Esophagus squamous epithelium (tissue), 5 donors: ENCODE measurements at regions not wholly inside any gene's neighbourhood (a gene's known extent, or its start where the extent isn't known, plus 50 kb on each side); places are given as distances from the start of the nearest gene placed in this dataset.
"Not testable (repeated sequence)": the region's sequence is repeated elsewhere in the genome, so short reads cannot be mapped to it uniquely, and the experiment has no call there.

Experiments
- DNase-seq: peaks from one replicate; lab custom pipeline; 2025; lab: John Stamatoyannopoulos, UW
- H3K27ac ChIP-seq, 4 donors: fragments of 200-600 bp; sonication (generic); one replicate each; pipeline ENCODE4 v1.5.1; 2016 to 2019; ENCODE audit warnings: mild to moderate bottlenecking in 1 of 4
- H3K27me3 ChIP-seq, 4 donors: fragments of 200-600 bp; sonication (generic); 1 replicate in 3 of 4; 2 replicates in 1 of 4; pipeline versions ENCODE4 v1.5.1 to v1.6.0; 2017 to 2021; ENCODE audit warnings: antibody characterized with exemption in 1 of 4
- H3K36me3 ChIP-seq, 3 donors: fragments of 200-600 bp; sonication (generic); one replicate each; pipeline ENCODE4 v1.5.1; 2016 to 2019
- H3K4me1 ChIP-seq, 3 donors: fragments of 200-600 bp; sonication (generic); one replicate each; pipeline ENCODE4 v1.5.1; 2017 to 2019
- H3K4me3 ChIP-seq, 4 donors: fragments of 200-600 bp; sonication (generic); 1 replicate in 3 of 4; 2 replicates in 1 of 4; pipeline ENCODE4 v1.5.1; 2016 to 2019; ENCODE audit warnings: mild to moderate bottlenecking in 2 of 4, moderate library complexity in 1 of 4
- H3K9me3 ChIP-seq, 3 donors: fragments of 200-600 bp; sonication (generic); one replicate each; pipeline ENCODE4 v1.5.1; 2016 to 2019
- CTCF ChIP-seq, 6 experiments: fragments of 450-650 bp in 4 of 6; fragments of 200-600 bp in 2 of 6; sonication (generic) in 2 of 6; IDR thresholded peaks; one replicate each; pipeline ENCODE4 v1.5.1; 2016 to 2019; ENCODE audit warnings: antibody characterized with exemption in 6 of 6, mild to moderate bottlenecking in 4 of 6, moderate library complexity in 4 of 6
- POLR2A ChIP-seq, 4 donors: fragments of 450-650 bp; IDR thresholded peaks; one replicate each; pipeline ENCODE4 v1.6.1; 2017; ENCODE audit warnings: antibody characterized with exemption in 4 of 4, mild to moderate bottlenecking in 4 of 4, moderate library complexity in 3 of 4
- WGBS, 2 donors: methylation state at CpG; one replicate each; pipeline ENCODE4 v1.1.5; 2018; 5-methylcytosine and 5-hydroxymethylcytosine counted together
- intact Hi-C: fragments of 100-400 bp; cut with DNase I; formaldehyde crosslinking; loops from one replicate; pipeline ENCODE4 v1.15.0; 2022
- donor health status: DM: yes; HTN: yes; CAD: no.

- intact Hi-C loops: no loop called here
These were observed 72.0 kb upstream of the PEG3 start for GRCh38 chr19:56912401-56913112.

GRCh38 chr19:56913113-56913455, 72.6 kb upstream of the PEG3 start:
- H3K27ac ChIP-seq: not testable (repeated sequence)

More at GRCh38 chr19:56912401-56913112, 72.0 kb upstream of the PEG3 start:
- Histone ChIP-seq H3K27ac (no peak overlapping the region), H3K9me3 (peaks cover 0 to 35% (median 0%) of the 10 kb centered on the region in 3 donors), H3K36me3 (no peaks in the 10 kb centered on the region), H3K4me1 (no peaks in the 10 kb centered on the region), H3K27me3 (no peaks in the 10 kb centered on the region), H3K4me3 (no peak overlapping the region)
- no peak for TF ChIP-seq POLR2A (IDR thresholded peaks at IDR 0.05)
- no peak for TF ChIP-seq CTCF (IDR thresholded peaks at IDR 0.05)
- DNase-seq: no peak
- WGBS, 2 donors: 80% methylated on average over 10 of the region's 10 CpGs

GRCh38 chr19:56916528-56916927, 76.0 kb upstream of the PEG3 start:
- no peaks in the 10 kb centered on the region for H3K27me3 ChIP-seq
- H3K9me3 ChIP-seq: peaks cover 0 to 35% (median 0%) of the 10 kb centered on the region in 3 donors
- intact Hi-C loops: no loop called here
- no peak overlapping the region for H3K4me3 ChIP-seq
- TF ChIP-seq CTCF (IDR thresholded peaks at IDR 0.05) (no peak), POLR2A (IDR thresholded peaks at IDR 0.05) (no peak)
- no peaks in the 10 kb centered on the region for H3K4me1 ChIP-seq
- H3K27ac ChIP-seq: no peak overlapping the region
- no peak for DNase-seq
- no peaks in the 10 kb centered on the region for H3K36me3 ChIP-seq
- WGBS, 2 donors: 94% methylated on average over 2 of the region's 2 CpGs

More at GRCh38 chr19:56913113-56913455, 72.6 kb upstream of the PEG3 start:
- H3K9me3 ChIP-seq: peaks cover 0 to 31% (median 0%) of the 10 kb centered on the region in 3 donors
- intact Hi-C loops, H3K36me3 ChIP-seq, H3K27me3 ChIP-seq, H3K4me1 ChIP-seq, DNase-seq, H3K4me3 ChIP-seq: not testable (repeated sequence)
- 53 to 67% methylated on average over 4 of the region's 4 CpGs for WGBS, 2 donors

- no peaks in the 10 kb centered on the region for H3K36me3 ChIP-seq
- DNase-seq: no peak
- no peaks in the 10 kb centered on the region for H3K4me1 ChIP-seq
- peaks cover 0 to 29% (median 0%) of the 10 kb centered on the region in 3 donors for H3K9me3 ChIP-seq
- 46 to 48% methylated on average over 6 of the region's 6 CpGs for WGBS, 2 donors
- H3K27ac ChIP-seq: no peak overlapping the region
- H3K4me3 ChIP-seq: no peak overlapping the region
- TF ChIP-seq CTCF (IDR thresholded peaks at IDR 0.05) (no peak), POLR2A (IDR thresholded peaks at IDR 0.05) (no peak)
- H3K27me3 ChIP-seq: no peaks in the 10 kb centered on the region
- intact Hi-C loops: no loop called here
These were observed 77.0 kb upstream of the PEG3 start for GRCh38 chr19:56917529-56917928.

GRCh38 chr19:56917998-56918397, 77.5 kb upstream of the PEG3 start:
- no peak for DNase-seq
- intact Hi-C loops: no loop called here
- 36 to 44% methylated on average over 6 of the region's 6 CpGs for WGBS, 2 donors
- Histone ChIP-seq H3K27me3 (no peaks in the 10 kb centered on the region), H3K9me3 (peaks cover 0 to 29% (median 3%) of the 10 kb centered on the region in 3 donors), H3K36me3 (no peaks in the 10 kb centered on the region), H3K4me1 (no peaks in the 10 kb centered on the region), H3K4me3 (no peak overlapping the region), H3K27ac (no peak overlapping the region)
- TF ChIP-seq CTCF (IDR thresholded peaks at IDR 0.05): no peak
